GM18502 (cell line): ENCODE measurements at regions not wholly inside any gene's neighbourhood (a gene's known extent, or its start where the extent isn't known, plus 50 kb on each side); places are given as distances from the start of the nearest gene placed in this dataset.

Source experiments
- ATAC-seq: cut with Tn5 transposase; IDR thresholded peaks from one replicate; pipeline ENCODE4 v1.9.1; 2021; ENCODE audit warnings: mild to moderate bottlenecking; ENCODE audit not compliant: unreplicated experiment, poor library complexity

DNA sequence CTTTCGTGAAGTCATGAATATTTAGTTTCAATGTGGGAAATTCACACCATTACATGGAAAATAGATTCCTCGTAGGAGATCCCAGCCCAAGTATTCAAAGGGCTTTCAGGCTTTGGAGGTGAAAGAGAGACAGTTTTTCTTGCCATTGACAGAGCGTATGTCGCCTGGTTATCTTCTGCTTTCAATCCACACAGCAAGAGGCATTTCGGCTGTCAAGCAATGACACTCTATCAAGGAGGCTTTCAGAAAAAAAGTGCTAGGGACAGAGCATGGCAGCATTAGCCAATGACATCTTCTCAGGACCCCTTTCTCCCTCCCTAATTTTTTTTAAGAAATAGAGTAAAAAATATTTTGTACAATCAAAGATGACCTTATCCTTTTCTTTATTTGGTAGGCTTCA, 492.8 kb downstream of the TMEM182 start:
- ATAC-seq: no peak

DNA sequence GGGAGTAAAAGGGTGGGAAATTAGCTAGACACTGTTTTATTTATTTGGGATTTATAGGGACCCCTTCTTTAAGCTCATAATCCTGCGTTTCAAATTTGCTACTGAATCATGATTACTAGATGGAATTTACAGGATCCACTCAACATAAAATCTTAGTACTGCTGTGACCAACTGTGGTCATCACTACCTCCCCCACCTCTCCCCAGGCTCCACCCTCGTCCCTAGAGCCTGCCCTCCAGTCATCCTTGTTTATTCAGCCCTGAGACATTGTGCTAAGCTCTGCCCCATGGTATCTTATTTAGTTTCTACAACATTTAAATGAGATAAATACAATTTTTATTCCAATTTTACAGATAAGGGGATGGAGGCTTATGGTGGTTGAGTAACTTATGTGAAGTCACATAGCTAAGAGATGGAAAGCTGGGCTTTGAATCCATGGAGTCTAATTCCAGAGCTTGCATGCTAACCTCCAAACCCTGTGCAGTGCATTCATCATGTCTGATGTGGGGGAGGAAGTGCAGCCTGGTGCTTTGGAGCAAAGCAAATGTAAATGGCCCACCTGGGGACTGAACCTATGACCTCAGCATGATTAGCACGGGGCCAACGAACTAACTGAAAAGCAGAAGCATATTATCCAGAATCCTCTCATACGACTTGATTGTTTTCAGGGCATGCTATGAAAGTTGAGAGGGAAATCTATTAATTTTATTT, 502.4 kb downstream of the TMEM182 start:
- no peak for ATAC-seq

DNA sequence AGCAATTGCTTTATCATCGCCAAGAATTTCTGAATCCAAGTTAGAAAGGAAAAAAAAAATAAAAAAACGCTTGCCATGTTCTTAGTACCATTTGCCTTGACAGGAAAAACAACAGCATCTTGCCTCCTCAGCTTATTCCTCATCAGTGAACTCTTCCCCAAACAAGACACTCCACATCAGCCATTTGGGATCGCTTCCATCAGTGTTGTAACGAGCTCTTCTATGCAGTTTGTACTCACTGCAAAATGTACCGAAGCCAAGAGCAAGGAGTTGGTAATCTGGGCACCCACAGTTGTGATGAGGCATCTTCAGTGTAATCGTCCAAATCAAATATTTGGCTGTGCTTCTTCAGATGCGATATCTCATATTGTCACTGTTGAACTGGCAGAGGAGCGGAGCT, 503.7 kb downstream of the TMEM182 start:
- ATAC-seq: no peak

DNA sequence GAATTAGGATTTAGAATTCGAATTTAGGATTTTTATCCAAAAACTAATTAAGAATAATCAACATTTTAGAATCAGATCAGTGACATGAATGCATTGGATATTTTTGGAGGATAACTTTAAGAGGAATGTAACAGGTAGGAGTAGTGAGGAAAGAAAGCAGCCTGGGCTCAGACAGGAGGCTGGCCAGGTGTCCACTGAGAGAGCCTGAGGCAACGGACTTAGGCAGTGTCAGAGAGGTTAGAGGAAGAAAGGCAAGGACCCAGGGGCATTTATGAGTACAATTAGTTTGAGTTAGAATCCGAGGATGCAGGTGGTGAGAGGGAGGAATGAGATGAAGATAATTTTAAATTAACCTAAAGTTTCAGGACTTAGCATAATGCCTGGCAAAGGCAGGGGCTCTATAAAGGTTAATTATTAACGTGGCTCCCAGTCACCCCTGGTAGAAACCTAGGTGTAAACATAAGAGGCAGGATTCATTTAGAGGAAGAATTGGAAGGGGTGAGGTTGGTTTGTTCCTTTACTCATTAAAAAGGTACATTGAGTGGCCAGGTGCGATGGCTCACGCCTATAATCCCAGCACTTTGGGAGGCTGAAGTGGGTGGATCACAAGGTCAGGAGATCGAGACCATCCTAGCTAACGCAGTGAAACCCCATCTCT, 507.1 kb downstream of the TMEM182 start:
- ATAC-seq: no peak

DNA sequence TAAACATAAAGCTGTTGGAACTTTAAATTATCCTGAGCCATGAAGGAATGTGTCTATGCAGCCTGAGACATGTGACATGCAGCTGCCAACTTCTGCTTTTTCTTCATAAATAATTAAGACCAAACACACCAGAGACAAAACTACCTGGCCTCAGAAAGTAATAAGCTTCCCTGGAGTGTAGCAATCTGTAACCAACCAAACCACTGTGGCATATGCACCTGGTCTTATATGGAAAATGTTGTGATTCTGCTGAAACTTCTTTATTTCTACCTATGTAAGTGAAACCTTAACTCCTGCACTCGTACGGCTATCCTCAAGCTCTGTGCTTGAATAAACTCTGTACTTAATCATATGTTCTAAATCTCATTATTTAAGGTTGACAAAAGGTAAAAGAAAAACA, 515.0 kb downstream of the TMEM182 start:
- no peak for ATAC-seq

DNA sequence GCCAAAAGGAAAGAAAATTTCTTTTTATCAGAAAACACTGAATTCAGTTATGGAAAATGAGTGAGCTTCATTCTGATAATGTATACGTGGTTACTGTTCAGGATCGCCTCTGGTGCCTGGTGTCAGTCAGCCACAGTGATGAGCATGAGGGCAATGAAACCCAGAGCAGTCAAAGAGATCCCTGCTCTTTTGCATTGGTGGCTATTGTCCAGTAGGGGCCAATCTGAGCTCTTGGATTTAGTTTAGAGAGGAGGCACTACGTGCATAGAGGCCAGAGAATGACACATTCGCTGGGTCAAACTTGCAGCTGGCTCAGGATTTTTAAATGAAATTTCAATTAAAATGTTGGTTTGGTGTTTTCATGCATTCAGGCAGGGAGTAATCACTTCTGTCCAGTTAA, 522.9 kb downstream of the TMEM182 start:
- ATAC-seq: no peak

DNA sequence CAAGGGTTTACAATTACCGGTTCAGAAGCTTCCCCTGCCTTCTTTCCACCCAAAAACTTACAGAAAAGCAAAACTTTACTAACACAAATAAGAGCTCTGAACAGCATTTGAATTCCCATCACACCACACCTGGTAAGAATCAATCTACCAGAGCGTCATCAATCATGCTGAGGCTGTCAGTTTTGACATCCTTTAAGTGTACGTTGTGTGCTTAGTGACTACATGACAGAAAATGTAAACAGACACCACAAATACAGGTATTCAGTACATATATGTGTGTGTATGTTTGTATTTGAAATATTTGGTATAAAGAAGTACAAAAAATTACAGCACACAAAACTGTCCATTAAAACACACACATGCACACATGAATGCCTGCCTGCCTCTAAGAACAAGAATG, 523.5 kb downstream of the TMEM182 start:
- no peak for ATAC-seq

DNA sequence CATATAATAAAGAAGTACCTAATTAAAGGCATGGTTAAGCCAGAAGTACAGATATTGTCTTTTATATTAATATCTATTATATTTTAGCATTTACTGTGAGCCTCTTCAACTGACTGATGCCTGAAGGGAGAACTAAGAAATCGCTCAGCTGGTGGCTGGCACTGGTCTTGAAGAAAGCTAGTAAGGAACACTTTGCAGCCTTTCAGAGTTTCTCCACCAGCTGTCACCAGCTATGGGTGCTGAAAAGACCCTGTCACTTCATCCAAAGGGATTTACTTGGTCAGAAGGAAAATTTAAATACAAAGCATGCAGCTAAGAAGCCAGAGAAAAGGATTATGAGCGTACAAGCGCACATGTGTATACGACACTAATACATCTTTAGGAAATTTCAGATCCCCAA, 525.9 kb downstream of the TMEM182 start:
- no peak for ATAC-seq

DNA sequence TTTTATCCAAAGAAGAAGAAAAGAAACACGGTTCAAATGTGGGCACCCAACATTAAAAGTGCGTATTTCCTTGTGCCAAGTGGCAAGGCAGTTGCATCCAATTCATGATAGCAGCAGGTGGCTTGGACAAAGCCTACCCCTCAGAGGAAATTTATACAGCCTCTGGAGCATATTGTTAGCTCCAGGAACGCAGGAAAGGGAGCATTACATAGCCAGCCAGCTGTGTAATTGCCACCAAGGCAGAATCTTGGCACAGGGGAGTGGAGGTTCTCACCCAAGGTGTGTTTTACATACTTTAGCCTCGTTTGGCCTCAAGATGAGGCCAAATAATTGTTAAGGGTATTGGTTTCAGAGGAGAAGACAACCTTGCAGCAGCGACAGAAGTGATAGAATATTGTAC, 526.9 kb downstream of the TMEM182 start:
- ATAC-seq: no peak

DNA sequence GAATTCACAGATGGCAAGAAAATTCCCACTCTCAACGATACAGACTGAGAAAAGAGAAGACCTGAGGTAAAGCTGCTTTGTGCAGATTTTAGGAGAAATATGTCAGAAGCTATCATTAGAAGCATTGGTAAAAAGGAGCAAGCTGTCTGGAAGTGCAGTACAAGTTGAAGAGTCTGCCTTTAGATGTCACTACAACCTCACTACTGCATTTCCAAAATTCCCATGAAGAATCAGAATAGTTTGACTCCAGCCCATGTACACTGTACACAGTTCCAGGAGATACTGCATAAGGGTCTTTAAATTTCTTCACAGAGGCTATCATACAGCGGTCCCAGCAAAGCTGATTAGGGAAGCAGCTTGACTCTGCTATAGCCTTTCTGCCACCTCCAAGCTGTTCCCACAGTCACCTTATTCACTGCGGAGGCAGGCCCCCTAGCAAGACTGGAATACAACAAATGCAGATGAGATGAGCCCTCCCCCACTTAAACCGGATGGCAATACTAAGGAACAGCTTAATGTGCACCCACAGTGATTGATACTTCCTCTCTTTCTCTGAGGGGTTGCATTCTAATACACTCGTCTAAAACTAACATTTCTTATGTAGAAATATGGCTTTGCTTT, 527.4 kb downstream of the TMEM182 start:
- ATAC-seq: no peak

DNA sequence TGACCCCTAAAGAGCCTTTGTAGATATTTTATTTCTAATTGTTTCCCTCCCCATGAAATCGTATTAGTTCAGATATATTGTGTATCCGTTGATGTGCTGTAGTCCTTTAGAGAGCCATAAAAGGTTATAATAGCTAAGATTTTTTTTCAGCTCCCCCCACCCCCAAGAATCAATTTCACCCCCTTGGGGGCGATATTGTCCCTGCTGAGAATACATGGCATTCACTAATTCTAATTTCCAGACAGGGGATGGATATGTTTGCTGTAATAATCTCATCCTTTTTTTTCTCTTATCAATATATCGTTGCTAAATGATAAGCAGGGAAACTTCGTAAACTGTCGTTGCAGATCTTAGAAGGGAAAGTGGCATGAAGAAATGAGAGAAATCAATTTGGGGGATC, 530.7 kb downstream of the TMEM182 start:
- ATAC-seq: no peak

DNA sequence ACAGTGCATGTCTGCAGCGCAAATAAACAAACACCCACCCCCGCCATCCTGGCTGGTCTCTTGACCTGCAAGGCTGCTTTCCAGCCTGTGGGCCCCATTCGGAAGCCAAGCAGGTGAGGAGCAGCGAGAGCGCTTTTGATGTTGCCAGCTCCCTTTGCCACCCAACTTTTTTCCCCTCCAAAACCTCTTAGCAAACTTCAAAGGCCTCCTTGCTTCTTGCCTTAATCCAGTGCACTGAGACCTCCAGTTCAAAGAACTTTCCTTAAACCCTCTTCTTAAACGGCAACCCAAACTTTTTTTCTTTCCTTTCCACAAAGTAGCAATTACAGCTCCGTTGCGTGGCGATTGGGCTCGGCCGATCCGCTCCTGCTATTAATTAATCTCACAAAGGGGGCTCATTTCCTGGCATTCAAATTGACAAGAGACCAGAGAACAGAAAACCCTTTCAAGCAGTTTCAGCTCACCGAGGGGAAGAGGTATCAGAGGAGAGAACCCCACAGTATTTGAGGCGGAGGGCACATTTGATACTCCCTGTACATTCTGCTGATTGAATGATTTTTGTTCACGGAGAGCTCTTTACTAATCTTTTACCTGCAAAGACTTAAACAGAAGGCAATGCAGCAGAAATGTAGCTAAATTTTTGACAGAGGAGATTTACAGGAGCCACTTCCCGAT, 531.4 kb downstream of the TMEM182 start:
- ATAC-seq: no peak

DNA sequence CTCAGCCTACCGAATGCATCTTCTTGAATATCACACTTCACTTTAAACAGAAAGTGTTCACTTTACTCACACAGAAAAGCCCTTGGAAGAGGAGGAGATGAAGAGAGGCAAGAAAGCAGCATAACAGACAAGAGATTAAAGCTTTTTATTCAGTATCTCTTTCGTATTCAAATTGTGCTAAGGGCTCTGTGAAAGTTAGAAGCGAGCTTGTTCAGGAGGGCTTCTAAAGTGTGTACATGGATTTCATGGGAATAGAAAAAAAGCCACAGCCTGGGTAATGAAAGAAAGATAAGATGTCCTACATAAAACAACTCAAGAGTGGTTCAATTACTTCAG, 531.9 kb downstream of the TMEM182 start:
- ATAC-seq: no peak

DNA sequence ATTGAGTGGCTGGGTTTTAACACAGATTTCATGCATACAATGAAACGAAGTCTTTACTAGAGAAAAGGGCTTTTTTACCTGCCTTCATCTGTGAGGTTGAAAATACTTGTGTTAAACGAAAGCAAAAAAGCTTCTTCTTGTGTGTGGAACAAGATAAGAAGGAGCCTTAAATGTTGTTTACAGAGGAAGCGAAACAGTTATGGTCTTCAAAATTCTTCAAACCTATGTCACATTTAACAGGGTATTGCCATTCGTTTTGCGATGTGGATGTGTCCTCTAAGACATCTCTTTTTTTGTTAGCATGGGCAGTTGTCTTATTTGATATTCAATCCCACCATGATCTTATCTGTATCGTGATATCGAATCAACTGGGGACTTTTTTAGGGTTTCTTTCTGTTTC, 532.6 kb downstream of the TMEM182 start:
- no peak for ATAC-seq

DNA sequence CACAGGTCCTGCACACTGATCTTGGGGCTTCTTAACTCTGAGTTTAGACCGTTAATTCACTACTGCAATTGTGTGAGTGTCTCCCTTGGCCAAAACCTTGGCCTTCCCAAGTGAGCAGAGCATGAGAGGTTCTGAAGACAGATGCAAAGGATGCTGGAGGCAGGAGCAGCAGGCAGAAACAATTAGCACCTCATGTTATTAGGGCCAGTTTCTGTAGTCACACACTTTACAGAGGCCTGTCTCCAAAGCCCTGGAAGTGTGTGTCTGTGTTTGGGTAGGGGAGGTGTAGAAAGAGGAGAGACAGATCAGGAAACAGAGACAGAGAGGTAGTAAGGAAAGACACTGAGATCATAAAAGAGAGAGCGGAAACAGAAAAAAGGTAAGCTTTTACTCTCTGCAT, 533.8 kb downstream of the TMEM182 start:
- no peak for ATAC-seq

DNA sequence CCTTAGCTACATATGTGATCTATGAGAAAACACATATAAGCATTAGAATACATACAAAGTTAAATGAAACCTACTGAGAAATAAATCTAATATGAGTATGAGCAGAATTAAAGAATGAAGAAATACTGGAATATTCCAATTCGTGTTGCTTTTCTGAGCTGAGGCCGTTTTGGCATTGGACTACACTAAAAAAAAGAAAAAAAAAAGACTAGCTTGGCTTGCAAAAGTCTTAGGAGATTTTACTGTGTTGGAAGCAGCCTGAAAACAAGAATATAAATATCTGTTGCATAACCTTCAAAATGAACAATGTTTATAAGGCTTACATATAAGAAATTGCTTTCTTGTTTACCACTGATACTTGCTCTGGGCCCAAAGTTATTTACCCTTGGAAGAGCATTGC, 562.8 kb downstream of the TMEM182 start:
- ATAC-seq: no peak

DNA sequence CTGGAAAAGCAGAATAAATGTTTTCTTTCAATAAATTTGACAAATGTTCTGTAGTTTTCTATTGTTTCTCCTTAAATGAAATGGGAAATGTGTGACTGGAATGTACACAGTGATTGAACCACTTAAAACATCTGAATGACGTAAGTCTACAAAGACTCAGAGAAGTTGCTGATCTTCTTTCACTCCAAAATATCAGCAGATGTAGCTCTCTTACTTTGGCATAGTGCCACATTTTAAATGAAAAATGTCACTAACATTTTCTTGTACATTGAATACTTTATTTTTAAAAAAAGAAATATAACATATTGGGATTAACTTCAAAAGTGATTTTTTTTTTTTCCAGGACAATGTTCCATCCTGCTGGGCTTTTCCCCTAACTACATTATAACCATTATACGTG, 565.6 kb downstream of the TMEM182 start:
- ATAC-seq: no peak

DNA sequence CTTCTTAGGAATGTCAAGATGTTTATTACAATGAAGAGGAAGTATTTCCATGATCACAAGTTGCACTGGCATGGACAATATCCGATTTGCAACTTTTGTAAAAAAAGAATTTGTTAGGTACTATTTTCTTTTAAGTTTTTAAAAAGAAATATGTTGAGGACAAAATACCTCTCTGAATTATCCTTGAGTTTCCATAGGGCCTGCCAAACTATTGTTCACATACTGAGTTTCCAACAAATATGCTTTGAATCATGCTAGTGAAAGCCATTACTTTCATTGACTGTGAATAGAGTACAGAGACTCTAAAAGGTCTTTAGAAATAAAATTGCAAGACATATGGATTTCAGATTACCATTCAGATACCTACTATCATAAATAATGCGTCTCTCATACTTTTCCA, 566.1 kb downstream of the TMEM182 start:
- no peak for ATAC-seq

DNA sequence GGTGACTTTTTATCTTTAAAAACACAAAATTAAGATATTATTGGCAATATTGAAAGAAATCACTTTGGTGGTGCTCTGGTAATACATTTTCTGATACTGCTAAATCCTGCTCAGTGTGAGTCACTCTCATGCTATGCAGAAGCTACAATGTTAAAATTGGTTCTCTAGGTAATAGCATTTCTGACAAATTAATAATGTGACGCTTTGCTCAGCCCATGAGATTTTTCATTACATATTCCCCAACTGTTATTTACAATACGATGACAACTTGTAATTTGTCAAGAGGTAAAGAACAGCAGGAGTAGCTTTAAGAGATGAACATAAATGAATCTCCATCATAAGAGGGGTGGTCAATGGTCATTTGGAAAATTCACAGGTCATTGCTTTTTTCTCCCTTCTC, 573.6 kb downstream of the TMEM182 start:
- no peak for ATAC-seq

DNA sequence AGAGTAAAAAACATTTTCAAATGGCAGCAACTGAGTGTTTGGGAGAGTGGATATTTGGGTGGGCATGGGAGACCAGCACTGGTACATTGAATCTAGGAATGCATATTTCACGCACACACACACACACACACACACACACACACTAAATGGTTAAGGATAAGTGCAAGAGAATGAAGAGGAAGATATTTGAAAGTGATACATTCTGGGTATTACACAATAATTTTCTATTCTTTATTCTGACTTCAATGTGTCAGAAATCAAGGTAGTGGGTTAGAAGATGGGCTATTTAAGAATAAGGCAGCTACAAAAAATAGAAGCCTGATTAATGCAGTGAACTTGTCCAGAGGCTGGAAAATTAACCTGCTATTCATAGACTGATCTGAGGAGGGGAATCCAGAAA, 577.0 kb downstream of the TMEM182 start:
- ATAC-seq: no peak

DNA sequence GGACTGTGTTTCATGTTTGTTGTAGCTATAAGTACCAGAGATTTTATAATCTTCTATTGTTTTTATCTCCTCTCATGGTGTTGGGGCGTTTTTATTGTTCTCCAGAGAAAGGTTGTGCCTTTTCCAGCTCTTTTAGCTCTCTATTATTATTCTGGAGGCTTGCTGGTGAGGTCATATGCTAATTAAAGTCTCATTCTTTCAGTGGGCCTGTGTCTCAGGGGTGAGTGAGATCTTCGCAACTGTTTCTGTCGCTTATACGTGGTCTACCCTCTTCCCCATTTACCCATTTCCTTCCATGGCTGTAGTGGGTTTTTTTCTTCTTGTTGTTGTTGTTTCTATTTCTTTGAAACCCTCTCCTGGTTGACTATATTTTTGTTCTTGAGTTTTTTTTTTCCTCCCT, 584.9 kb downstream of the TMEM182 start:
- ATAC-seq: no peak
